ENCODE measurements at regions not wholly inside any gene's neighbourhood (a gene's known extent, or its start where the extent isn't known, plus 50 kb on each side); places are given as distances from the start of the nearest gene placed in this dataset.

GRCh38 chr6:156045401-156046267 is 590.0 kb upstream of the NOX3 start:
- Mint-ChIP-seq H3K27me3 (peaks cover 1% of the 10 kb centered on the region), H3K36me3 (no peaks in the 10 kb centered on the region)

DNA sequence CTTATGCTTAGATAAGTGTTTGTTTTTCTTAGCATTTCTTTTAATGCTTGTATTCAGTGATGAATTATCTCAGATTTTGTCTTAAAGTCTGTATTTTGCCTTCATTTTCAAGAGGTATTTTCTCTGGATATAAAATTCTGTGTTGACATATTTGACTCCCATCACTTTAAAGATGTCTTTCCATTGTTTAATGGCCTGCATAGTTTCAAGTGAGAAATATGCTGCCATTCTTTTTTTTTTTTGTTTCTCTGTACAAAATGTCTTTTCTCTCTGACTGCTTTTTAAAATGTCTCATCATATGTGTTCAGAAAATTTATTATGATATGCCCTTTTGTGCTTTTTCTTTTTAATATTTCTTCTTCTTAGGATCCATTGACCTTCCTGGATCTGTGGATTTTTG is 578.0 kb upstream of the NOX3 start:
- no peak overlapping the region for H3K4me3 Mint-ChIP-seq
- H3K27me3 Mint-ChIP-seq = peaks cover 1% of the 10 kb centered on the region
- H3K36me3 Mint-ChIP-seq = no peaks in the 10 kb centered on the region
- peaks cover 14% of the 10 kb centered on the region for H3K9me3 Mint-ChIP-seq (ENCODE audit: low read depth)
- H3K27ac Mint-ChIP-seq = no peak overlapping the region
- H3K4me1 Mint-ChIP-seq (ENCODE audit: low read depth) = peaks cover 6% of the 10 kb centered on the region

More at GRCh38 chr6:156045401-156046267, 590.0 kb upstream of the NOX3 start:
- peaks cover 13% of the 10 kb centered on the region for H3K9me3 Mint-ChIP-seq (ENCODE audit: low read depth)
- H3K27ac Mint-ChIP-seq = no peak overlapping the region
- no peaks in the 10 kb centered on the region for H3K4me1 Mint-ChIP-seq (ENCODE audit: low read depth)
- H3K4me3 Mint-ChIP-seq = no peak overlapping the region

DNA sequence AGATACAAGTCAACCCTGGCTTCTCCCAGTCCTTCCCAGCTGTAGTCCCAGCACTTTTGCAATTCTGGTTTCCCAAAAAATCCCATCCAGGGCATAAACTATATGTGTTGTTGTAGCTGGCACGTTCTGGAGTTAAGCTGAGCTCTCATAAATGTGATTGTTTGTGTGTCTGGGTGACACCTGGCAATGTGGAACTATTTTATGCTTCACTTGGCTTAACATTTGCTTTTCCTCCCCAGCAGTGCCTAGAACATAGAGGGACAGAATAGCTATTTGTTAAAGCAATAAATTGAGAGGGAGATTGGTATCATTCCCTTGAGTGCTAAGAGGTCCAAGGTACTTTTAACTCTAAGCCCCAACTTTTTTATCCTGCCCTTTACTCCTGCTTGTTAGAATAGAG is 575.9 kb upstream of the NOX3 start:
- no peak overlapping the region for H3K27ac Mint-ChIP-seq
- peaks cover 1% of the 10 kb centered on the region for H3K27me3 Mint-ChIP-seq
- no peak overlapping the region for H3K4me3 Mint-ChIP-seq
- H3K36me3 Mint-ChIP-seq = no peaks in the 10 kb centered on the region
- peaks cover 6% of the 10 kb centered on the region for H3K4me1 Mint-ChIP-seq (ENCODE audit: low read depth)
- H3K9me3 Mint-ChIP-seq (ENCODE audit: low read depth) = peaks cover 14% of the 10 kb centered on the region

GRCh38 chr6:156030053-156030452 is 574.4 kb upstream of the NOX3 start:
- Mint-ChIP-seq H3K27ac (no peak overlapping the region), H3K4me1 (ENCODE audit: low read depth) (peaks cover 6% of the 10 kb centered on the region), H3K9me3 (ENCODE audit: low read depth) (peaks cover 22% of the 10 kb centered on the region), H3K36me3 (peaks cover 5% of the 10 kb centered on the region), H3K4me3 (no peak overlapping the region), H3K27me3 (peaks cover 1% of the 10 kb centered on the region)

- Mint-ChIP-seq H3K4me3 (no peak overlapping the region), H3K27ac (no peak overlapping the region), H3K9me3 (ENCODE audit: low read depth) (peaks cover 25% of the 10 kb centered on the region), H3K27me3 (peaks cover 1% of the 10 kb centered on the region), H3K4me1 (ENCODE audit: low read depth) (peaks cover 6% of the 10 kb centered on the region), H3K36me3 (peaks cover 6% of the 10 kb centered on the region)
Measured at GRCh38 chr6:156029286-156029985, 573.8 kb upstream of the NOX3 start.

DNA sequence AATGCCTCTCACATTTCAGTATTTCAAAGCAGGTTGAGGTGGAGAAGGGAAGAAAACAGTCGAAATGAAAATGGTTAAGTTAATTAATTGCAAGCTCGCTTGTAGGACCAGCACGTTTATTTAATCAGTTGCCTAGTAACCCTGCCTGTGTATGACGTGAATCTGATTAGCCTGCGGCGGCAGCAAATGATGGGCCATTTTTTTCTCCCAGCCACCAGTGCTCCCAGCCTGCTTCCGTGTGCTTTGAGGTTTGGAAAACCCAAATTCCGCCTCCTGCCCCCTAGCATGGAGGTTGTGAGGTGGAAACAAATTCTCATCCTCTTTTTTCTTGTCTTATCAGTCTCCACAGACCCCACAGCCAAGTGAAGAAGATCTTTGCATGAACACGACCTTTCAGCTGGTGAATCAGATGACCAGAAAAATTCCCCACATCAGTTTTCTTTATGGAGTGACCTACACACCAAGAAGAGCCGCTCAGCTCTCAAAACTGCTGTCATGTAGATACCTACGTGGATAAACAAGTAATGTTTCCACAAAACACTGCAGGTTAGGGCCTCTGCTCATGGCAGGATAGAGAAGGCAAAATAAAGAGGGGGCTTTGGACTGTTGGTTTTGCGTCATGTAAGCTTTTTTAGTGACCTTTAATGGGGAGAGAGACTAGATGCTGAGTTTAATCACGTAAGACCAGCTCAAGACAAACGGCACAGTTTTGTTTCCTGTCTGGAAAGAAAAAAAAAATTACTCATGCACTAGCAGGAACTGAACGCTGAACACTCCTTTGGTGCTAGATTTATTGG is 572.9 kb upstream of the NOX3 start:
- Mint-ChIP-seq H3K4me3 (no peak overlapping the region), H3K27me3 (peaks cover 1% of the 10 kb centered on the region), H3K9me3 (ENCODE audit: low read depth) (peaks cover 30% of the 10 kb centered on the region), H3K27ac (no peak overlapping the region), H3K4me1 (ENCODE audit: low read depth) (peaks cover 6% of the 10 kb centered on the region), H3K36me3 (peaks cover 6% of the 10 kb centered on the region)

DNA sequence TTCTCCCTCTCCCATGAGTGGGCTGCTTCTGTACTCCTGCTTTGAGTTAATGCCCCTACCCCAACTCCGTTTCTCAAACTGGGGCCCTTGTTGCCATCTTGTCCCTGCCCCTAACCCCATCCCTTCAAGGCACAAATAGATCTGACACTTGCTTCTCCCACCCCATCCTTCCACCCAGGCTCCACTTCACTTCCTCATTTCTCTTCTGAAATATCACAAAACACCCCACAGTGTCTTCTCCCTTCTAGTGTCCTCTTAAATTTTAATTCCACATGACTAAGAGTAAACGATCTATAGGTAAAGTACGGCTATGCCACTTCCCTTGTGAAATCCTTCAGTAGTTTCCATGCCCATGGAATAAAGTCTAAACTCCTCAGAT is 571.6 kb upstream of the NOX3 start:
- Mint-ChIP-seq H3K4me1 (ENCODE audit: low read depth) (peaks cover 6% of the 10 kb centered on the region), H3K36me3 (peaks cover 6% of the 10 kb centered on the region), H3K4me3 (no peak overlapping the region), H3K9me3 (ENCODE audit: low read depth) (peaks cover 25% of the 10 kb centered on the region), H3K27ac (no peak overlapping the region), H3K27me3 (peaks cover 1% of the 10 kb centered on the region)

- H3K36me3 Mint-ChIP-seq = peaks cover 6% of the 10 kb centered on the region
- no peak overlapping the region for H3K27ac Mint-ChIP-seq
- H3K27me3 Mint-ChIP-seq = peaks cover 1% of the 10 kb centered on the region
- H3K4me1 Mint-ChIP-seq (ENCODE audit: low read depth) = peaks cover 6% of the 10 kb centered on the region
- peaks cover 21% of the 10 kb centered on the region for H3K9me3 Mint-ChIP-seq (ENCODE audit: low read depth)
- H3K4me3 Mint-ChIP-seq = no peak overlapping the region
Measured at GRCh38 chr6:156026486-156027247, 571.0 kb upstream of the NOX3 start.

DNA sequence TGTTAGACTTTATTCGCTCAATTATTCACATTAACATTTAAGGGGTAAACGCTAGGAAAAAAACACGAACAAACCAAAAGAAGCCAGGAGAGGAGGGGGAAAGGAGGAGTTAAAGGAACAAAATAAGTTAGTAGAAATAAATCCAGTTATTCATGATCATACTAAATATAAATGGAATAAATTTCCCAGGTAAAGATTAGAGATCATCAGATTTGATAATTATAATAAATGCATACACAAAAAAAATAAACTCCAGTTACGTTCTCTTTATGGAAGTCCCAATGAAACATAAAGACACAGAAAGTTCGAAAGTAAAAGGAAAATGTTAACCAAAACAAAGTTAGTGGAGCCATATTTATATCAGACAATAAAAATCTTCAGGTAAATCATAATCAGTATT is 568.7 kb upstream of the NOX3 start:
- Mint-ChIP-seq H3K4me3 (no peak overlapping the region), H3K4me1 (ENCODE audit: low read depth) (peaks cover 6% of the 10 kb centered on the region), H3K27me3 (no peaks in the 10 kb centered on the region), H3K36me3 (peaks cover 6% of the 10 kb centered on the region), H3K9me3 (ENCODE audit: low read depth) (peaks cover 21% of the 10 kb centered on the region), H3K27ac (no peak overlapping the region)

- no peak overlapping the region for H3K27ac Mint-ChIP-seq
- H3K27me3 Mint-ChIP-seq = no peaks in the 10 kb centered on the region
- no peak overlapping the region for H3K4me3 Mint-ChIP-seq
- H3K36me3 Mint-ChIP-seq = peaks cover 6% of the 10 kb centered on the region
- H3K4me1 Mint-ChIP-seq (ENCODE audit: low read depth) = no peaks in the 10 kb centered on the region
- H3K9me3 Mint-ChIP-seq (ENCODE audit: low read depth) = peaks cover 21% of the 10 kb centered on the region
Measured at GRCh38 chr6:156021746-156022396, 566.2 kb upstream of the NOX3 start.

DNA sequence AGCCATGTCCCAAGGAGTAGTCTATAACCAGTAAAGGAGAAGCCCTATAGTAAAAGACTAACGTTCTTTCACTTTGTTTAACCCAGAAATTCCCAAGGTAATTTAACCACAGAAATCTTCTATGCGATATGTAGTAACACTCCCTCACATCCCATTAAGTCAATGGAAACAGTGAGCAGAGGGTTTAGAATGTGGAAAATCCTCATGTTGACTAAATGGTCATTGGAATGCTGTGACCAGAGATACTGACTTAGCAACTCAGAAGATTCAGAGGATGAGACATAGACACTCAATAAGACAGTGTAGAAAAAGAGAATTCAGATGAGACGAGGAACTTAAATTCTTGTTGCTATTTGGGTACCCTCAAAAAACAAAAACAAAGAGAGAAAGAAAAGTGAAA is 562.2 kb upstream of the NOX3 start:
- peaks cover 13% of the 10 kb centered on the region for H3K4me1 Mint-ChIP-seq (ENCODE audit: low read depth)
- no peaks in the 10 kb centered on the region for H3K9me3 Mint-ChIP-seq (ENCODE audit: low read depth)
- H3K4me3 Mint-ChIP-seq = no peak overlapping the region
- no peaks in the 10 kb centered on the region for H3K36me3 Mint-ChIP-seq
- H3K27me3 Mint-ChIP-seq = no peaks in the 10 kb centered on the region
- H3K27ac Mint-ChIP-seq = no peak overlapping the region

DNA sequence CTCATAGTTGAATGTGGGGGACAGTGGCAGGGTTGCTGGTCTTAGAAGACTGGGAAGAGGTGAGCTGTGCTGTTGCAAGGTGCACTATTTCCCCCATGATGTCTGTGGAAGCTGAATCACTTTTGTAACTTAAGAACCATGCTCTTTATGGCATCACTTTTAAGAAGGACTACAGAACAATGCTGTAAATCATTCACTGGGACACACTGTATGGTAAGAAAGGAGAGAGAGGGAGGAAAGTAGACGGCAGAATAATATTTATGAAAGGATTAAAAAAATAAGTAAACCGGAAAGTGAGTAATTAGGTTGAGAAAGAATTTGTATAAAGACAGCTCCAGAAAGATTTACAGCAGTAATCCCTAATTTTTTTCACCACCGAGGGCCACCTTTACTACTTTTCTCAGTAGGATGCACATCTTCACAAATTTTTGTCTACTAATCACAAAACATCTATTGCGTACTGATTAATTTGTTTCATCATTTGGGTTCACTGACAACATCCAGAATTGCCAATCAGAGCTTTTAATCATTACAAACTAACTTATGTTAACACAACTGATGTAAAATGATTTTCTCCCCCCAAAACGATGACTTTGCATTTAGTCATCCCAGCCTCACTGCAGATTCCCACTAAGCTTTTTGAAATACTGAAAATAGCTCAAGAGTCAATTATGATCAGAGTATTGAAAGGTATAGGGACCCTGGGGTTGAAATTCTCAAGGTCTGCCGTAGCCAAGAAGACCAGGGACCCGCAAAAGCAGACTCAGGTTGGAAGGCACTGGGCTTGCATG is 560.7 kb upstream of the NOX3 start:
- H3K36me3 Mint-ChIP-seq = no peaks in the 10 kb centered on the region
- H3K4me1 Mint-ChIP-seq (ENCODE audit: low read depth) = peaks cover 13% of the 10 kb centered on the region
- H3K9me3 Mint-ChIP-seq (ENCODE audit: low read depth) = no peaks in the 10 kb centered on the region
- no peak overlapping the region for H3K27ac Mint-ChIP-seq
- no peaks in the 10 kb centered on the region for H3K27me3 Mint-ChIP-seq
- no peak overlapping the region for H3K4me3 Mint-ChIP-seq

DNA sequence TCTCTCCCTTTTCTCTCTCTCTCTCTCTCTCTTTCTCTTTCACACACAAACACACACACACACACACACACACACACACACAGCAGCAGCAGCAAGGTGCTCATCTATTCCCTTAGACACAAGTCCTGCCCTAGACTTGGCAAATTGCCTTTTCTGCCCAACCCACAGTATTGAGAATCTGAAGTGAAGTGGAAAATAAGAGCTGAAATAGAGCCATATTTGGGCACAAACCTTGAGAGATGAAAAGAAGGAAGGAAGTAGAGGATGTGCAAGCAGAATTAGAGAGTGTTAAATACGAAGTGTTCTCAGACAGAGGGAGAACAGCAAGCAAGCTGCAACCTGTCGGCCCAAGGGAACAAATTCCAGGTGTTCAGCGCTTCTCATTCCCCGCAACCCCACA is 557.5 kb upstream of the NOX3 start:
- Mint-ChIP-seq H3K27me3 (no peaks in the 10 kb centered on the region), H3K9me3 (ENCODE audit: low read depth) (no peaks in the 10 kb centered on the region), H3K4me1 (ENCODE audit: low read depth) (peaks cover 13% of the 10 kb centered on the region), H3K27ac (no peak overlapping the region), H3K4me3 (no peak overlapping the region), H3K36me3 (peaks cover 2% of the 10 kb centered on the region)

Data from activated naive CD8-positive, alpha-beta T cell (primary cell).